HFF-Myc (cell line): ENCODE measurements at regions not wholly inside any gene's neighbourhood (a gene's known extent, or its start where the extent isn't known, plus 50 kb on each side); places are given as distances from the start of the nearest gene placed in this dataset.

Experiments
- DNase-seq: peaks from one replicate; pipeline ENCODE4 v3.0.0-alpha.2; 2011; ENCODE audit warnings: low read depth; ENCODE audit errors: extremely low read depth
- H3K4me3 ChIP-seq: replicated peaks from 2 replicates; pipeline ENCODE4 v1.5.1; 2011; ENCODE audit warnings: low read depth, mild to moderate bottlenecking, control low read depth, low read length
- CTCF ChIP-seq: IDR thresholded peaks from 2 replicates; pipeline ENCODE4 v1.5.1; 2012; ENCODE audit warnings: mild to moderate bottlenecking, low read depth, low read length, control low read depth; ENCODE audit errors: missing control alignments

- TF ChIP-seq CTCF = no peak
- no peak for DNase-seq
- H3K4me3 ChIP-seq = no peak overlapping the region
Measured at GRCh38 chr5:158537366-158537765, 562.4 kb downstream of the EBF1 start.

- TF ChIP-seq CTCF = no peak
- no peak overlapping the region for H3K4me3 ChIP-seq
- no peak for DNase-seq
Measured at GRCh38 chr5:158534203-158534602, 565.5 kb downstream of the EBF1 start.

GRCh38 chr5:158532739-158533138 is 567.0 kb downstream of the EBF1 start:
- no peak for DNase-seq
- no peak overlapping the region for H3K4me3 ChIP-seq
- no peak for TF ChIP-seq CTCF

GRCh38 chr5:158531860-158532259 is 567.9 kb downstream of the EBF1 start:
- no peak overlapping the region for H3K4me3 ChIP-seq
- no peak for TF ChIP-seq CTCF
- DNase-seq = no peak

GRCh38 chr5:158530115-158530514 is 569.6 kb downstream of the EBF1 start:
- no peak for TF ChIP-seq CTCF
- DNase-seq = no peak
- no peak overlapping the region for H3K4me3 ChIP-seq

- TF ChIP-seq CTCF = no peak
- no peak for DNase-seq
- no peak overlapping the region for H3K4me3 ChIP-seq
Measured at GRCh38 chr5:158529454-158529853, 570.3 kb downstream of the EBF1 start.

GRCh38 chr5:158525663-158526062 is 574.1 kb downstream of the EBF1 start:
- no peak for TF ChIP-seq CTCF

More at GRCh38 chr5:158525663-158526062, 574.1 kb downstream of the EBF1 start:
- H3K4me3 ChIP-seq = no peak overlapping the region
- no peak for DNase-seq
